ENCODE measurements at regions not wholly inside any gene's neighbourhood (a gene's known extent, or its start where the extent isn't known, plus 50 kb on each side); places are given as distances from the start of the nearest gene placed in this dataset.
"Not testable (repeated sequence)": the region's sequence is repeated elsewhere in the genome, so short reads cannot be mapped to it uniquely, and the experiment has no call there.

- no peak for DNase-seq
Observed at GRCh38 chr21:28151758-28152157, 840.9 kb downstream of the LTN1 start.

- DNase-seq: no peak
Observed at GRCh38 chr21:28150778-28151177, 841.9 kb downstream of the LTN1 start.

GRCh38 chr21:28148400-28149064, 844.1 kb downstream of the LTN1 start:
- DNase-seq: no peak

- DNase-seq: no peak
Observed at GRCh38 chr21:28144653-28145052, 848.0 kb downstream of the LTN1 start.

- DNase-seq: no peak
Observed at GRCh38 chr21:28144089-28144488, 848.6 kb downstream of the LTN1 start.

GRCh38 chr21:28142697-28143096, 850.0 kb downstream of the LTN1 start:
- DNase-seq: no peak

- no peak for DNase-seq
Observed at GRCh38 chr21:28138272-28138671, 854.4 kb downstream of the LTN1 start.

GRCh38 chr21:28136656-28137255, 855.9 kb downstream of the LTN1 start:
- no peak for DNase-seq

- DNase-seq: no peak
Observed at GRCh38 chr21:28135646-28136045, 857.0 kb downstream of the LTN1 start.

GRCh38 chr21:28133116-28133515, 859.6 kb downstream of the LTN1 start:
- DNase-seq: no peak

GRCh38 chr21:28132713-28133112, 860.0 kb downstream of the LTN1 start:
- no peak for DNase-seq

- DNase-seq: no peak
Observed at GRCh38 chr21:28127175-28127785, 865.4 kb downstream of the LTN1 start.

- DNase-seq: no peak
Observed at GRCh38 chr21:28126521-28127174, 866.0 kb downstream of the LTN1 start.

- no peak for DNase-seq
Observed at GRCh38 chr21:28124541-28124940, 868.1 kb downstream of the LTN1 start.

GRCh38 chr21:28118570-28118969, 874.1 kb downstream of the LTN1 start:
- no peak for DNase-seq

GRCh38 chr21:28114986-28115385, 877.7 kb downstream of the LTN1 start:
- DNase-seq: not testable (repeated sequence)

GRCh38 chr21:28113718-28114117, 879.0 kb downstream of the LTN1 start:
- no peak for DNase-seq

GRCh38 chr21:28112511-28112910, 880.2 kb downstream of the LTN1 start:
- no peak for DNase-seq

GRCh38 chr21:28111151-28111619, 881.5 kb downstream of the LTN1 start:
- DNase-seq: no peak

GRCh38 chr21:28110716-28111115, 882.0 kb downstream of the LTN1 start:
- no peak for DNase-seq

- no peak for DNase-seq
Observed at GRCh38 chr21:28110074-28110473, 882.6 kb downstream of the LTN1 start.

GRCh38 chr21:28106370-28106890, 886.2 kb downstream of the LTN1 start:
- DNase-seq: no peak

- DNase-seq: no peak
Observed at GRCh38 chr21:28104346-28104745, 888.3 kb downstream of the LTN1 start.

GRCh38 chr21:28100366-28100765, 892.3 kb downstream of the LTN1 start:
- no peak for DNase-seq

Data from NCI-H1105 (cell line).